ENCODE measurements at regions not wholly inside any gene's neighbourhood (a gene's known extent, or its start where the extent isn't known, plus 50 kb on each side); places are given as distances from the start of the nearest gene placed in this dataset.

DNA sequence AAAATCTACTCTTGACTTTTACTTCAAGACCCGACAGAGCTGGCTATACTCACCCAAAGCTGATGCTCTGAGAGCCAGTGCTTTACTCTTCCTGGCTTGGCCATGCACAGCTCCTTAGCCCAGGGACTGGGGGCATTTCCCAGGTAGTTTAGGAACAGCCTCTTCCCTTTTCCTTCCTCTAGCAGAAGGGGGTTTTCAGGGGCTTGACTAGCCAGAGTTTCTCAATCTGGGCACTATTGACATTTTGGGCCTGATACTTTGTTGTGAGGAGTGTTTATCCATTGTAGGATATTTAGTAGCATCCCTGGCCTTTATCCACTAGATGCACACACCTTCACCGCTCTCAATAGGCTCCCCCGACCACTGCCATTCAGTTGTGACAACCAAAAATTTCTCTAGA, 50.0 kb upstream of the RFX3 start:
- no peak overlapping the region for H3K4me3 Mint-ChIP-seq
- peaks cover 11% of the 10 kb centered on the region for H3K9me3 Mint-ChIP-seq
- H3K4me1 Mint-ChIP-seq, result no peaks in the 10 kb centered on the region

More for the DNA sequence above, 50.0 kb upstream of the RFX3 start:
- no peaks in the 10 kb centered on the region for H3K27me3 Mint-ChIP-seq (ENCODE audit: insufficient read depth, low read depth)
- Histone ChIP-seq H3K4me3 (no peak overlapping the region), H4K20me1 (ENCODE audit: low read depth) (no peaks in the 10 kb centered on the region), H3K79me2 (ENCODE audit: low read depth) (no peaks in the 10 kb centered on the region), H2AFZ (replicated peaks) (no peak overlapping the region), H3K4me1 (peaks cover 4% of the 10 kb centered on the region), H3F3A (ENCODE audit: low read depth) (no peaks in the 10 kb centered on the region), H3K27me3 (no peaks in the 10 kb centered on the region), H3K9ac (no peak overlapping the region), H3K27ac (no peak overlapping the region), H3K4me2 (no peak overlapping the region), H3K9me3 (ENCODE audit: low read depth) (no peaks in the 10 kb centered on the region), H3K36me3 (no peaks in the 10 kb centered on the region)
- no peak overlapping the region for H3K27ac Mint-ChIP-seq
- TF ChIP-seq EZH2 (IDR thresholded peaks at IDR 0.05) (no peak), EZH2phosphoT487 (IDR thresholded peaks at IDR 0.05) (no peak)
- TF ChIP-seq, protein P1, sequence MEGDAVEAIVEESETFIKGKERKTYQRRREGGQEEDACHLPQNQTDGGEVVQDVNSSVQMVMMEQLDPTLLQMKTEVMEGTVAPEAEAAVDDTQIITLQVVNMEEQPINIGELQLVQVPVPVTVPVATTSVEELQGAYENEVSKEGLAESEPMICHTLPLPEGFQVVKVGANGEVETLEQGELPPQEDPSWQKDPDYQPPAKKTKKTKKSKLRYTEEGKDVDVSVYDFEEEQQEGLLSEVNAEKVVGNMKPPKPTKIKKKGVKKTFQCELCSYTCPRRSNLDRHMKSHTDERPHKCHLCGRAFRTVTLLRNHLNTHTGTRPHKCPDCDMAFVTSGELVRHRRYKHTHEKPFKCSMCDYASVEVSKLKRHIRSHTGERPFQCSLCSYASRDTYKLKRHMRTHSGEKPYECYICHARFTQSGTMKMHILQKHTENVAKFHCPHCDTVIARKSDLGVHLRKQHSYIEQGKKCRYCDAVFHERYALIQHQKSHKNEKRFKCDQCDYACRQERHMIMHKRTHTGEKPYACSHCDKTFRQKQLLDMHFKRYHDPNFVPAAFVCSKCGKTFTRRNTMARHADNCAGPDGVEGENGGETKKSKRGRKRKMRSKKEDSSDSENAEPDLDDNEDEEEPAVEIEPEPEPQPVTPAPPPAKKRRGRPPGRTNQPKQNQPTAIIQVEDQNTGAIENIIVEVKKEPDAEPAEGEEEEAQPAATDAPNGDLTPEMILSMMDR (IDR thresholded peaks at IDR 0.05), result no peak
- H3K36me3 Mint-ChIP-seq, result peaks cover 10% of the 10 kb centered on the region
- no peak for DNase-seq (ENCODE audit: low spot score)

All from neural progenitor cell (in vitro differentiated cells).